T47D (cell line): ENCODE measurements at regions not wholly inside any gene's neighbourhood (a gene's known extent, or its start where the extent isn't known, plus 50 kb on each side); places are given as distances from the start of the nearest gene placed in this dataset.

Experiments used
- DNase-seq, 2 experiments: peaks; one replicate each; pipeline versions ENCODE4 v3.0.0 to v3.0.0-alpha.2; 2011 to 2012; ENCODE audit warnings: low read depth in 1 of 2, low spot score in 1 of 2
- JUND ChIP-seq: IDR thresholded peaks from 2 replicates; pipeline ENCODE4 v1.6.1; 2012; ENCODE audit warnings: low read depth
- in situ Hi-C: cut with HindIII; loops from 2 replicates; pipeline ENCODE4 v1.10.0; 2016; ENCODE audit warnings: low sequenced_read_pairs, low pct_unique_long_range_greater_than_20kb

DNA sequence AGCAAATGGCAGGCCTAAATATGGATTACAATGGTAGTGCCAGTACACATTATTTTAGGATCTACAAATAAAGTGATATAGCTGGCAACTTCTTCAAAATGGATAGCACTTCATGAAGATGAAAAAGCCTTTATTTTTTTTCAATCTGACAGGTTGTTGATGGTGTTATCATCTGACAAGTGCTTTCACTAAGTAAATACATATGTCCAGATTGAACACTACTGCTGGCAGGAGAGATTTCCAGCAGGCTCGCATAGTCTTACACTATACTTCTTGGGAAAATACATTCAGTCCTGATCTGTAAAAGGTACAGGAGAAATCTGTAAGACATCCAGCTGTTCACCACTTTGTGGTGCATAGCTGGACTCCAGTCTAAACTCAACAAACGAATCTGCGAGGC, 50.9 kb upstream of the ALCAM start:
- DNase-seq: no peak
- in situ Hi-C loops: no loop called here
- TF ChIP-seq JUND: no peak

- DNase-seq: no peak
- in situ Hi-C loops: no loop called here
- no peak for TF ChIP-seq JUND
Observed at GRCh38 chr3:105316331-105316730, 50.4 kb upstream of the ALCAM start.
